ENCODE measurements at regions not wholly inside any gene's neighbourhood (a gene's known extent, or its start where the extent isn't known, plus 50 kb on each side); places are given as distances from the start of the nearest gene placed in this dataset.

DNA sequence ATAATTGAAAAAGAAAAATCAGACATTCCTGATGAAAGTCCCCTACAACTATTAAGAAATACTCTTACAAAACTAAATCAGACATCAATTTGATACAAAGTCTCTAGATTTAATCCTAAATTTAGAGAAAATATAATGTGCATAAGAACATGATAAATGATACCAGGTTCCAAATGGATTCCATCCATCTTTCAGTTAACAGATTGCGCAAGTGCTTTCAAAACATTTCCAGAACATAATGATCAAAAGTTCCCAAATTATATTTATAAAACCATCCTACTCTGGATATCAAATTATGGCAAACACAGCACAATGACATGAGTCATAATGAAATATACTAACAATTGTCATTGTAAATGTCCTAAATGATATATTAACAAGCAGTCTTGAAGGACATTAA is 151.0 kb upstream of the GYPC start:
- TF ChIP-seq, protein P1, sequence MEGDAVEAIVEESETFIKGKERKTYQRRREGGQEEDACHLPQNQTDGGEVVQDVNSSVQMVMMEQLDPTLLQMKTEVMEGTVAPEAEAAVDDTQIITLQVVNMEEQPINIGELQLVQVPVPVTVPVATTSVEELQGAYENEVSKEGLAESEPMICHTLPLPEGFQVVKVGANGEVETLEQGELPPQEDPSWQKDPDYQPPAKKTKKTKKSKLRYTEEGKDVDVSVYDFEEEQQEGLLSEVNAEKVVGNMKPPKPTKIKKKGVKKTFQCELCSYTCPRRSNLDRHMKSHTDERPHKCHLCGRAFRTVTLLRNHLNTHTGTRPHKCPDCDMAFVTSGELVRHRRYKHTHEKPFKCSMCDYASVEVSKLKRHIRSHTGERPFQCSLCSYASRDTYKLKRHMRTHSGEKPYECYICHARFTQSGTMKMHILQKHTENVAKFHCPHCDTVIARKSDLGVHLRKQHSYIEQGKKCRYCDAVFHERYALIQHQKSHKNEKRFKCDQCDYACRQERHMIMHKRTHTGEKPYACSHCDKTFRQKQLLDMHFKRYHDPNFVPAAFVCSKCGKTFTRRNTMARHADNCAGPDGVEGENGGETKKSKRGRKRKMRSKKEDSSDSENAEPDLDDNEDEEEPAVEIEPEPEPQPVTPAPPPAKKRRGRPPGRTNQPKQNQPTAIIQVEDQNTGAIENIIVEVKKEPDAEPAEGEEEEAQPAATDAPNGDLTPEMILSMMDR (IDR thresholded peaks at IDR 0.05) = no peak
- TF ChIP-seq EP300 (IDR thresholded peaks at IDR 0.05) (no peak), POLR2A (IDR thresholded peaks at IDR 0.05) (no peak), POLR2AphosphoS5 (IDR thresholded peaks at IDR 0.05) (no peak)

Data from stomach (tissue), 4 donors.